Uterus (tissue), 2 donors: ENCODE measurements at regions not wholly inside any gene's neighbourhood (a gene's known extent, or its start where the extent isn't known, plus 50 kb on each side); places are given as distances from the start of the nearest gene placed in this dataset.

Experiments used
- CTCF ChIP-seq, 4 experiments: fragments of 200-600 bp in 2 of 4; fragments of 450-650 bp in 2 of 4; sonication (generic) in 2 of 4; IDR thresholded peaks; one replicate each; pipeline ENCODE4 v1.5.1; 2016 to 2019; ENCODE audit warnings: antibody characterized with exemption in 4 of 4, mild to moderate bottlenecking in 2 of 4, moderate library complexity in 1 of 4
- POLR2A ChIP-seq, 2 donors: fragments of 450-650 bp; IDR thresholded peaks; one replicate each; pipeline ENCODE4 v1.6.1; 2016; ENCODE audit warnings: antibody characterized with exemption in 2 of 2, mild to moderate bottlenecking in 1 of 2, moderate library complexity in 1 of 2

- TF ChIP-seq CTCF (IDR thresholded peaks at IDR 0.05) (no peak), POLR2A (IDR thresholded peaks at IDR 0.05) (no peak)
Observed at GRCh38 chr10:4395731-4396130, 430.3 kb upstream of the AKR1E2 start.
